GM10248 (cell line): ENCODE measurements at regions not wholly inside any gene's neighbourhood (a gene's known extent, or its start where the extent isn't known, plus 50 kb on each side); places are given as distances from the start of the nearest gene placed in this dataset.

Source experiments
- CTCF ChIA-PET: fragments of 300-600 bp; sonication (Branson Sonifier 250); formaldehyde crosslinking; extraction: SDS; loops from one replicate; lab custom pipeline; 2021; ENCODE audit warnings: antibody characterized with exemption; lab: Yijun Ruan, JAX
- POLR2A ChIA-PET: fragments of 350-650 bp; sonication (Branson Sonifier 250); formaldehyde crosslinking; extraction: SDS; loops from one replicate; lab custom pipeline; 2020; ENCODE audit warnings: antibody characterized with exemption; lab: Yijun Ruan, JAX
- DNase-seq: peaks from one replicate; pipeline ENCODE4 v3.0.0; 2012; ENCODE audit errors: extremely low spot score
- TF ChIP-seq, protein P1 (sequence below): IDR thresholded peaks from 2 replicates; pipeline ENCODE4 v1.5.1; 2012; ENCODE audit warnings: mild to moderate bottlenecking, low read depth; ENCODE audit errors: extremely low read depth, missing control alignments, control extremely low read depth

DNA sequence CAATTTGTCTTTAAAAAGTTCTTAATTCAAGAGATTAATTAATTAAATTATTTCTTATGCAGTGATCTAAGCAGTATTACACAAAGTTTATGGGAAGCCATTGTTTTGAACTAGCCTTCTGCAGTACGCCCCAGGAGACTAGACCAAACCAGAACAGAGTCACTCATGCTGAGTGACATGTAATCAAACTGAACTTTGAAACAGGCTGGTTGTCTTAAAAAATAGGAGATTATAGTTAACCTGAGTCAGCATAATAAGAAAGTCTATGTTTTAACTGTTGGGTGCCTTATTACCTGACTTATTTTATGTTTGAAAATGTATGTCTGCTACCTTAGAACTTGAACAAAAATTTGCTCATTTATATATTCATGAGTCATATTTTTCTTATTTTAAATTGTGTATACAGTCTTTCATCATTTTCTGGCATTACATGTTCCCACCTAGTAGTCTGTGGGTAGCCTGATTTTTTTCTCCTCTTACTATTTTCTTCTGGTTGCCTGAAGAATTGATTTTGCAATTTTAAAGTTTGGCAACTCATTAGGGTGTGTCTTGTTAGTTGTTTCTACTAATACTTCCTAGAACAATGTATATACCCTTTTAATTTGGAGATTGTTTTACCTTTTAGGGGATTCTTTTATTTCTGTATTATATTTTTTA is 161.4 kb downstream of the AASDHPPT start:
- CTCF ChIA-PET, result no interaction called here
- no peak for DNase-seq
- POLR2A ChIA-PET, result no interaction called here
- TF ChIP-seq, protein P1, sequence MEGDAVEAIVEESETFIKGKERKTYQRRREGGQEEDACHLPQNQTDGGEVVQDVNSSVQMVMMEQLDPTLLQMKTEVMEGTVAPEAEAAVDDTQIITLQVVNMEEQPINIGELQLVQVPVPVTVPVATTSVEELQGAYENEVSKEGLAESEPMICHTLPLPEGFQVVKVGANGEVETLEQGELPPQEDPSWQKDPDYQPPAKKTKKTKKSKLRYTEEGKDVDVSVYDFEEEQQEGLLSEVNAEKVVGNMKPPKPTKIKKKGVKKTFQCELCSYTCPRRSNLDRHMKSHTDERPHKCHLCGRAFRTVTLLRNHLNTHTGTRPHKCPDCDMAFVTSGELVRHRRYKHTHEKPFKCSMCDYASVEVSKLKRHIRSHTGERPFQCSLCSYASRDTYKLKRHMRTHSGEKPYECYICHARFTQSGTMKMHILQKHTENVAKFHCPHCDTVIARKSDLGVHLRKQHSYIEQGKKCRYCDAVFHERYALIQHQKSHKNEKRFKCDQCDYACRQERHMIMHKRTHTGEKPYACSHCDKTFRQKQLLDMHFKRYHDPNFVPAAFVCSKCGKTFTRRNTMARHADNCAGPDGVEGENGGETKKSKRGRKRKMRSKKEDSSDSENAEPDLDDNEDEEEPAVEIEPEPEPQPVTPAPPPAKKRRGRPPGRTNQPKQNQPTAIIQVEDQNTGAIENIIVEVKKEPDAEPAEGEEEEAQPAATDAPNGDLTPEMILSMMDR, result no peak

- no peak for DNase-seq
- POLR2A ChIA-PET, result no interaction called here
- CTCF ChIA-PET, result interaction anchor here (1.5 kb wide), 1 partner anchor 12 kb away, joined by 6 read pairs; no protein-coding TSS in a partner anchor
- TF ChIP-seq, protein P1, result no peak
These were observed 164.3 kb downstream of the AASDHPPT start for GRCh38 chr11:106241601-106242257.

- ChIA-PET CTCF (no interaction called here), POLR2A (no interaction called here)
- DNase-seq, result no peak
- TF ChIP-seq, protein P1, result no peak
These were observed 165.4 kb downstream of the AASDHPPT start for GRCh38 chr11:106242718-106243415.

DNA sequence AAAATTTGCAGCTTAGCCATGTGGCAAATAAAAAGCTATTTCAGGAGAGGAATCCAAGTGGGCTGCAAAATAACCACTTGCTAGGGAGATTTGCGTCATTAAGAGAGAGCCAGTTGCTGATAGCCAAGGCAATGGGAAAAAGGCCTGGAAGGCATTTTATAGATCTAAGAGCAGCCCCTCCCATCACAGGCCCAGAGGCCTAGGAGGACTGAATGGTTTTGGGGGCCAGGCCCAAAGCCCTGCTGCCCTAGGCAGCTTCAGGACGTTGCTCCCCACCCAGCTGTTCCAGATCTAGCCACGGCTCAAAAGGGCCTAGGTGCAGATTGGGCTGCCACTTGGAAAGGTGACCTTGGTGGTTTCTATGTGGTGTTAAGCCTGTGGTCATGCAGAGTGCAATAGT is 169.0 kb downstream of the AASDHPPT start:
- ChIA-PET POLR2A (no interaction called here), CTCF (no interaction called here)
- no peak for DNase-seq
- TF ChIP-seq, protein P1, result no peak

DNA sequence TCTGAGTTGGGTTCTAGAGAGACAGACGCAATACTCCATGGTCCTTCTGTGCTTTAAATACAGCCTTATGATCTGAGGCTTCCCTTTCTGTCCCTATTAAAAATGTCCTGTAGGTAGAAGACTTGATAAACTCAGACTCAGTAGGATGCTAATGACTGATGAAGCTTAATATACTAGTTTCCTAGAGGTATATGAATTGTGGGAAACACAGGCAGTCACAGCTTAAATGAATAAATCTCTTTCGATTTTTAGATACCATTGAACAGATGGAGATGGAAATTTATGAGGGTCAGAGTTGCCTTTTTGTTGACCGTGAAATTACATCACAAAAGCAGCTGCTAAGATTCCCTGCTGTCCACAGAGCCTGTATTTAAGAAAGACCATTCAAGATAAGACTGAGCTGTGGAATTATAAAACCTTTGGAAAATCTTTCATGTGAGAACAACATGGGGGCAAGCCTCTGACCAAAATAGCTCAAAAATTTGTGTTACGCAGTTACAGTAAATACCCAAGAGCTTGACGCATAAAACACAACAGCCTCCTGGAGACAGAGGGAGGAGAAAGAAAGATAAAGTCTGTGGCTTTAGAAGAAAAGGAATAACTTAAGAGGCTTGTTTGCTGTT is 172.3 kb downstream of the AASDHPPT start:
- CTCF ChIA-PET, result interaction anchor here (1.0 to 1.3 kb wide), 2 partner anchors 9 to 32 kb away, joined by 3 read pairs; no protein-coding TSS in a partner anchor
- TF ChIP-seq, protein P1, result no peak
- no peak for DNase-seq
- POLR2A ChIA-PET, result no interaction called here

DNA sequence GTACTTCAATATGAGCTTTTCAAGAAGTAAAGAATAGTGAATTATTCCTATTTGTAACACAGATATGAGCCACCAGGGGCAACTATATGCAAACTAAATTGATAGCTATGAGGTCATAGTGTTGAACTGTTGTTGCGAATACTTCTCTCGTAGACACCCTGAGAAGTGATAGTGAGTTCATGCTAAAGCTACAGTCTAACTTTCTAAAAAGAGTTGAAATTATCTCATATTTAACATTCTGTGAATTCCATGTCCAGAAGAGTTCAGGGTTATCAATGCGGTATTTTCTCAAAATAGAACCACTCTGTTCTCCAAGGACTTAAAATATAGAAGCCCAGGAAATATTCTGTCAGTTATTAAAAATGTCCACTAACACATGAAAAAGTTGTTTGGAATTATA is 185.4 kb downstream of the AASDHPPT start:
- TF ChIP-seq, protein P1, result no peak
- DNase-seq, result no peak
- CTCF ChIA-PET, result no interaction called here
- POLR2A ChIA-PET, result no interaction called here
